Parathyroid adenoma (tissue), 2 donors: ENCODE measurements at regions not wholly inside any gene's neighbourhood (a gene's known extent, or its start where the extent isn't known, plus 50 kb on each side); places are given as distances from the start of the nearest gene placed in this dataset.

ENCODE experiments used
- H2AFZ ChIP-seq: fragments of 300-600 bp; sonication (generic); one replicate; pipeline ENCODE4 v1.7.0; 2017; ENCODE audit warnings: antibody characterized with exemption, mild to moderate bottlenecking
- H3K27ac ChIP-seq: fragments of 300-600 bp; sonication (generic); one replicate; pipeline ENCODE4 v1.7.0; 2017
- H3K27me3 ChIP-seq: fragments of 300-600 bp; sonication (generic); one replicate; pipeline ENCODE4 v1.7.0; 2017; ENCODE audit warnings: low read length; ENCODE audit not compliant: control insufficient read depth, insufficient read depth
- H3K36me3 ChIP-seq: fragments of 300-600 bp; sonication (generic); one replicate; pipeline ENCODE4 v1.7.0; 2017; ENCODE audit warnings: low read length; ENCODE audit not compliant: control insufficient read depth, insufficient read depth
- H3K4me1 ChIP-seq: fragments of 300-600 bp; sonication (generic); one replicate; pipeline ENCODE4 v1.7.0; 2017; ENCODE audit warnings: control low read depth
- H3K4me2 ChIP-seq: fragments of 300-600 bp; sonication (generic); one replicate; pipeline ENCODE4 v1.7.0; 2017; ENCODE audit warnings: low read length
- H3K4me3 ChIP-seq: fragments of 300-600 bp; sonication (generic); one replicate; pipeline ENCODE4 v1.7.0; 2017; ENCODE audit warnings: low read depth, low read length
- H3K79me2 ChIP-seq: fragments of 300-600 bp; sonication (generic); one replicate; pipeline ENCODE4 v1.7.0; 2017; ENCODE audit warnings: control low read depth
- H3K9ac ChIP-seq: fragments of 300-600 bp; sonication (generic); one replicate; pipeline ENCODE4 v1.7.0; 2017; ENCODE audit warnings: mild to moderate bottlenecking
- H3K9me3 ChIP-seq: fragments of 300-600 bp; sonication (generic); one replicate; pipeline ENCODE4 v1.7.0; 2017; ENCODE audit warnings: low read length; ENCODE audit not compliant: control insufficient read depth
- TF ChIP-seq, protein P1 (sequence below): fragments of 300-600 bp; sonication (generic); IDR thresholded peaks from one replicate; pipeline ENCODE4 v1.7.0; 2017; ENCODE audit warnings: antibody characterized with exemption, mild to moderate bottlenecking
- donor health status: primary hyperparathyroidism.

DNA sequence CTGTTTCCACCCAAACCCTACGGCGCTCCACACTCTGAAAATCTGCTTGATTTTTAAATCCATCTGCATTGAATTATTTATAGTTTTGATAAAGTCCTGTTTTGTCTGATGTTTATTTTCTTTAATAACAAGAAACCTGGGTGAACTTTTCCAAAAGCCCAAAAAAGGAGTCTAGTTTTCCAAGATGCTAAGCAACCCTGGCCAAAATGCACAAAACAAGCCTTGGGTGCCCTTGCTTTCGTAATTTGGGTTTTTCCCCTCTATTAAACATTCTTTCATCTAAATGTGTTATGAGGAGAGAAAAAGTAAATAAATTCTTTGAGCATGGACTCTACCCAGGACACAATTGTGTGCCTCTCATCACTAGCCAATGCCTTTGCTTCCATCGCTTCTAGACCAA, 468.9 kb downstream of the MCTP2 start:
- Histone ChIP-seq H3K4me3 (no peak overlapping the region), H3K4me2 (no peak overlapping the region), H3K27ac (no peak overlapping the region), H3K4me1 (no peaks in the 10 kb centered on the region), H3K36me3 (no peaks in the 10 kb centered on the region), H3K9me3 (no peaks in the 10 kb centered on the region), H3K9ac (no peak overlapping the region), H3K79me2 (no peaks in the 10 kb centered on the region), H2AFZ (no peak overlapping the region), H3K27me3 (no peaks in the 10 kb centered on the region)
- TF ChIP-seq, protein P1, sequence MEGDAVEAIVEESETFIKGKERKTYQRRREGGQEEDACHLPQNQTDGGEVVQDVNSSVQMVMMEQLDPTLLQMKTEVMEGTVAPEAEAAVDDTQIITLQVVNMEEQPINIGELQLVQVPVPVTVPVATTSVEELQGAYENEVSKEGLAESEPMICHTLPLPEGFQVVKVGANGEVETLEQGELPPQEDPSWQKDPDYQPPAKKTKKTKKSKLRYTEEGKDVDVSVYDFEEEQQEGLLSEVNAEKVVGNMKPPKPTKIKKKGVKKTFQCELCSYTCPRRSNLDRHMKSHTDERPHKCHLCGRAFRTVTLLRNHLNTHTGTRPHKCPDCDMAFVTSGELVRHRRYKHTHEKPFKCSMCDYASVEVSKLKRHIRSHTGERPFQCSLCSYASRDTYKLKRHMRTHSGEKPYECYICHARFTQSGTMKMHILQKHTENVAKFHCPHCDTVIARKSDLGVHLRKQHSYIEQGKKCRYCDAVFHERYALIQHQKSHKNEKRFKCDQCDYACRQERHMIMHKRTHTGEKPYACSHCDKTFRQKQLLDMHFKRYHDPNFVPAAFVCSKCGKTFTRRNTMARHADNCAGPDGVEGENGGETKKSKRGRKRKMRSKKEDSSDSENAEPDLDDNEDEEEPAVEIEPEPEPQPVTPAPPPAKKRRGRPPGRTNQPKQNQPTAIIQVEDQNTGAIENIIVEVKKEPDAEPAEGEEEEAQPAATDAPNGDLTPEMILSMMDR = no peak

DNA sequence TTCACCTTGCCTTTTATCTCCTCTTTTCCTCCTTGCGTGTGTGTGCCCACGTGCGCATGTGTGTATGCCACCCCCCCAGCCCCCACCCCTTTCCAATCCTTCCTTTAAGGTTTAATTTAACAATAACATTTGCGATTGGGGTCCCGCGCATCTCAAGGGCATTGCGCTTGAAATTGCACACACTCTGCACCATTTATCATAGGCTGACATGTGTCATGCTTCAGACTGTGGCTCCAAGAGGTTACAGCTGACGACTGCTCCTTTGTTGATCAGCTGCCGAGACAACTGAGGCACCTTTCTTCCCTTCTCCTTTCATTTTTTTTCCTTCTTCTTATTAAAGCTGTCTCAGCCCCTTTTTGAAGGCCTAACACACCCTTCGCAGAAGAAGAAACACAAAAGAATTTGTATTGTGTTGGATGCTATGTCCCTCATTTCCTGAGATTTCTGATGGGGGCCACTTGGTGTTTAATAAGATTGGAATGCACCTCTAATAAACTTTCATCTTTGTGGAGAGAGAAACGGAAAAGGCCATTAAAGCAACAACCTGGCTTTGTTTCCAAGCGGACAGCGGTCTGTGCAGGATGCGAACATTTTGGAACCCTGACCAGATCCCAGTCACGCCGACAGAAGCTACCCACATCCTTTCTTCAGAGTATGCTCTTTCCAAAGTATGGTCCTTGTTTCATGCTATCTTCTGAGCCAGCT, 470.1 kb downstream of the MCTP2 start:
- Histone ChIP-seq H3K9me3 (no peaks in the 10 kb centered on the region), H3K9ac (no peak overlapping the region), H3K4me3 (no peak overlapping the region), H3K79me2 (no peaks in the 10 kb centered on the region), H3K36me3 (no peaks in the 10 kb centered on the region), H3K27me3 (no peaks in the 10 kb centered on the region), H3K4me2 (no peak overlapping the region), H2AFZ (no peak overlapping the region), H3K27ac (no peak overlapping the region), H3K4me1 (no peaks in the 10 kb centered on the region)
- TF ChIP-seq, protein P1 = no peak

DNA sequence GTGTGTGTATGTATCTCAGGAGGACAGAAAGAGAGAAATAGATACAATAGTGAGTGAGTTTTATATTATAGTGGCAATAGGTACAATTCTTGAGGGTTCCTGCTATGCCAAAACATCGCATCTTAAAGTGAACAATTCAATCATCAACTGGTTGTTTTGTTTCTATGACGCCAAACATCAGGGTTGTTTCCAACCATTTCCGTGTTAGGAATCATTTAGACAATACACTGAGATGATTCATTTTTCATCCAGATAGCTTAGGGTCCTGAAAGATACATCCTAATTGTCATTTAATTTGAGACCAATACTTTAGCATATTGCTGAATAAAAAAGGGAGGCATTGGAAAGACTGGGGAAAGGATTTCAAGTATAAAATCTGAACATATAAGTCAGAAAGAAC, 472.2 kb downstream of the MCTP2 start:
- no peaks in the 10 kb centered on the region for H3K9me3 ChIP-seq
- no peak overlapping the region for H3K9ac ChIP-seq
- no peaks in the 10 kb centered on the region for H3K79me2 ChIP-seq
- H2AFZ ChIP-seq = no peak overlapping the region
- H3K4me2 ChIP-seq = no peak overlapping the region
- no peaks in the 10 kb centered on the region for H3K4me1 ChIP-seq
- H3K4me3 ChIP-seq = no peak overlapping the region
- TF ChIP-seq, protein P1 = no peak
- H3K36me3 ChIP-seq = no peaks in the 10 kb centered on the region
- H3K27ac ChIP-seq = no peak overlapping the region
- H3K27me3 ChIP-seq = no peaks in the 10 kb centered on the region

DNA sequence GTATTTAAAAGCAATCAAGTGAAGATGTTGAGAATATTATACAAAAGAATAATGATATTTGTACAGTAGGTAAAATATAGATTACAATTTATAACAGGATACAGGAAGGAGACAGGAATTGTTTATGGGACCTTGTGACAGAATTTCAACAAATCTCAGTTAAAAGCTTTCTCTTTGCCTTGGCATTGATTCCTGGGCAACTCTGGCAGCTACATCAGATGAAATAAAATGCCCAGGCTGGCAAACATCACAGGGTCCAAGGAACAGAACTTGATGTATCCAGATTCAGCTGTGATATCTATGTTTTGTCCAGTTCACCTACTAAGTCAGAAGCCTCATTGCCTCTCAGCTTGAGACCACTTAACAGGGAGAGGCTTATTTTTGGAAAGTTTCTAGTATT, 473.1 kb downstream of the MCTP2 start:
- Histone ChIP-seq H3K4me3 (no peak overlapping the region), H3K27me3 (no peaks in the 10 kb centered on the region), H3K79me2 (no peaks in the 10 kb centered on the region), H2AFZ (no peak overlapping the region), H3K9ac (no peak overlapping the region), H3K36me3 (no peaks in the 10 kb centered on the region), H3K9me3 (no peaks in the 10 kb centered on the region), H3K27ac (no peak overlapping the region), H3K4me1 (no peaks in the 10 kb centered on the region), H3K4me2 (no peak overlapping the region)
- TF ChIP-seq, protein P1 = no peak

DNA sequence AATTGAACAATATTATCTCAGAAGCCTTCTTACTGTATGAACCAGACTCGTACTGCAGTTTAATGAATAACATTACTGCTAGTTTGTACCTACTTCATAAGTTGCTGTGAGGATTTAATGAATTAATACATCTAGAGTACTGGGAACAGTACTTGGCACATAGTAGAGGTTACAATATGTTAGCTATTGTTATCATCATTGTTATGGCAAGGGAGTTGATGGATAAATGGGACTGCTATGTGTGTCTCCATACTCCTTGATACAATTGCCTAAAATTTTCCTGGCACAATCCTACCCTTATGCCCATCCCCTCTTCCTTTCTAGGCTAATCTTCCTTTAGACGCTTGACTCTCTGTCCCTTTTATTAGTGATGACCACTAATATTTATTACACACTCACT, 473.6 kb downstream of the MCTP2 start:
- Histone ChIP-seq H3K27ac (no peak overlapping the region), H3K4me1 (no peaks in the 10 kb centered on the region), H2AFZ (no peak overlapping the region), H3K9me3 (no peaks in the 10 kb centered on the region), H3K36me3 (no peaks in the 10 kb centered on the region), H3K79me2 (no peaks in the 10 kb centered on the region), H3K4me2 (no peak overlapping the region), H3K9ac (no peak overlapping the region), H3K27me3 (no peaks in the 10 kb centered on the region), H3K4me3 (no peak overlapping the region)
- TF ChIP-seq, protein P1 = no peak
